Nephron progenitor cell (in vitro differentiated cells): ENCODE measurements at regions not wholly inside any gene's neighbourhood (a gene's known extent, or its start where the extent isn't known, plus 50 kb on each side); places are given as distances from the start of the nearest gene placed in this dataset.

Source experiments
- DNase-seq: peaks from one replicate; pipeline ENCODE4 v3.0.0; 2021
- H3K27ac Mint-ChIP-seq: 2 replicates; pipeline ENCODE4 v1.8.0; 2021; ENCODE audit warnings: mild to moderate bottlenecking, moderate library complexity, mixed read lengths
- H3K27me3 Mint-ChIP-seq: 2 replicates; pipeline ENCODE4 v1.8.0; 2021; ENCODE audit warnings: mild to moderate bottlenecking, low read depth, mixed read lengths; ENCODE audit not compliant: poor library complexity
- H3K36me3 Mint-ChIP-seq: 2 replicates; pipeline ENCODE4 v1.8.0; 2021; ENCODE audit warnings: low read depth, mixed read lengths
- H3K4me1 Mint-ChIP-seq: 2 replicates; pipeline ENCODE4 v1.8.0; 2021; ENCODE audit warnings: mixed read lengths
- H3K4me3 Mint-ChIP-seq: 2 replicates; pipeline ENCODE4 v1.8.0; 2021; ENCODE audit warnings: mild to moderate bottlenecking, moderate library complexity, mixed read lengths
- H3K9me3 Mint-ChIP-seq: 2 replicates; pipeline ENCODE4 v1.8.0; 2021; ENCODE audit warnings: mild to moderate bottlenecking, moderate library complexity, mixed read lengths
- TF ChIP-seq, protein P1 (sequence below): fragments of 200-600 bp; sonication (generic); IDR thresholded peaks from 2 replicates; pipeline ENCODE4 v1.5.0; 2021; ENCODE audit warnings: antibody characterized with exemption

DNA sequence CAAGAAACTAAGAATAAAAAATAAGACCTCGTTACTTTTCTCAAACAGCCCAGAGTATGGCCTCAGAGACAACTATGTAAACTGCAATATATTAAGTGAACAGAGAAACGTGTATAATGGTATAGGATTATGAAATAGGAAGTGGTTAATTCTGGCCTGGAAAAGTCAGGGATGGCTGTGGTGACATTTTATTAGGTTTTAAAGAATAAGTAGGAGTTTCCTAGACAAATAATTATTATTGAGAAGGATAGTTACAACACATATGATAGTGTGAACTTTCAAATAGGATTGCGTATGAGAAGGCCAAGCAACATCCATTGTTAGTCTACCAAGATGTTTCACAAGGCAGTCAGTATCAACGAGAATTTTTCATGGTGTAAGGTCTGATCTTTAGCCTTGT lies 244.1 kb downstream of the LPIN1 start:
- TF ChIP-seq, protein P1, sequence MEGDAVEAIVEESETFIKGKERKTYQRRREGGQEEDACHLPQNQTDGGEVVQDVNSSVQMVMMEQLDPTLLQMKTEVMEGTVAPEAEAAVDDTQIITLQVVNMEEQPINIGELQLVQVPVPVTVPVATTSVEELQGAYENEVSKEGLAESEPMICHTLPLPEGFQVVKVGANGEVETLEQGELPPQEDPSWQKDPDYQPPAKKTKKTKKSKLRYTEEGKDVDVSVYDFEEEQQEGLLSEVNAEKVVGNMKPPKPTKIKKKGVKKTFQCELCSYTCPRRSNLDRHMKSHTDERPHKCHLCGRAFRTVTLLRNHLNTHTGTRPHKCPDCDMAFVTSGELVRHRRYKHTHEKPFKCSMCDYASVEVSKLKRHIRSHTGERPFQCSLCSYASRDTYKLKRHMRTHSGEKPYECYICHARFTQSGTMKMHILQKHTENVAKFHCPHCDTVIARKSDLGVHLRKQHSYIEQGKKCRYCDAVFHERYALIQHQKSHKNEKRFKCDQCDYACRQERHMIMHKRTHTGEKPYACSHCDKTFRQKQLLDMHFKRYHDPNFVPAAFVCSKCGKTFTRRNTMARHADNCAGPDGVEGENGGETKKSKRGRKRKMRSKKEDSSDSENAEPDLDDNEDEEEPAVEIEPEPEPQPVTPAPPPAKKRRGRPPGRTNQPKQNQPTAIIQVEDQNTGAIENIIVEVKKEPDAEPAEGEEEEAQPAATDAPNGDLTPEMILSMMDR: no peak

DNA sequence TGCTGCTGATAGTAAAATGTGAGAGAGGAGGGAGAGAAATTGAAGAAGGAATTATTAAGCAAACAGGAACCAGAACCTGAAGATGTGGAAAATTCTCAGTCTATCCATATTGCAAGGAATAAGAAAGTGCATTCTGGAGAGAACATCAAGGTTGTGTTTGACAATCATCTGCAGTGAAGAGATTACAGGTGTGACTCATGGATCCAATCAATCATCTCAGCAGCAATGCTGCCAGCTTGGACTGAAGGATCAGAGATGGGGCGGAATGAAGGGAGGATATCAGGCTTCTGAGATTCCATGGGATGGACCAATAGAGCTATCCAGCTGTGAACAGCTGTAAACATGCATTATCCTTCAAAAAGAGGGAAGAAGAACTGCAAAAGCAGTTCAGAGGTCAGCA lies 247.3 kb downstream of the LPIN1 start:
- no peak for DNase-seq
- H3K9me3 Mint-ChIP-seq: peaks cover 17% of the 10 kb centered on the region
- H3K4me1 Mint-ChIP-seq: no peaks in the 10 kb centered on the region
- TF ChIP-seq, protein P1: no peak
- no peaks in the 10 kb centered on the region for H3K36me3 Mint-ChIP-seq
- H3K4me3 Mint-ChIP-seq: no peak overlapping the region
- no peaks in the 10 kb centered on the region for H3K27me3 Mint-ChIP-seq
- no peak overlapping the region for H3K27ac Mint-ChIP-seq

More for the DNA sequence above, 244.1 kb downstream of the LPIN1 start:
- peaks cover 10% of the 10 kb centered on the region for H3K27me3 Mint-ChIP-seq
- H3K4me1 Mint-ChIP-seq: peaks cover 6% of the 10 kb centered on the region
- no peak overlapping the region for H3K4me3 Mint-ChIP-seq
- H3K27ac Mint-ChIP-seq: no peak overlapping the region
- no peak for DNase-seq
- H3K36me3 Mint-ChIP-seq: no peaks in the 10 kb centered on the region
- H3K9me3 Mint-ChIP-seq: peaks cover 16% of the 10 kb centered on the region

DNA sequence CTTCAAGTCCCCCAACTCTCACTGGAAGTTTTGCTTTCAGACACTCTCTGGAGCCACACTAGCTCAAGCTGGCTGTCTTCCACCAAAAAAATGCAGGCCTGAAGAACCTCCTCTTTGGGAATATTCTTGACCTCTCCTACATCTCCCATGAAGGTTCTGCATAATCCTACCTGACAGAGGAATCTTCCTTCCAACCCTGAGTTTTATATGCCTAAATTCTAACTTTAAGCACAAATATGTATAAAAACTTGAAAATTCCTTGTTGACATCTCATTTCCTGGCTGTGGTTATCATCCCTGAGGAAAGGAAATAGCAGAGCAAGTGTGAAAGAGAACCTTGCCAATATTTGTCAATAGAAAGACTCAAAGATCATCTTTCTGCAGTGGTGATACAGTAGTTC lies 249.0 kb downstream of the LPIN1 start:
- Mint-ChIP-seq H3K4me1 (no peaks in the 10 kb centered on the region), H3K27me3 (no peaks in the 10 kb centered on the region), H3K4me3 (no peak overlapping the region), H3K36me3 (no peaks in the 10 kb centered on the region), H3K9me3 (peaks cover 17% of the 10 kb centered on the region), H3K27ac (no peak overlapping the region)
- DNase-seq: no peak
- TF ChIP-seq, protein P1: no peak

DNA sequence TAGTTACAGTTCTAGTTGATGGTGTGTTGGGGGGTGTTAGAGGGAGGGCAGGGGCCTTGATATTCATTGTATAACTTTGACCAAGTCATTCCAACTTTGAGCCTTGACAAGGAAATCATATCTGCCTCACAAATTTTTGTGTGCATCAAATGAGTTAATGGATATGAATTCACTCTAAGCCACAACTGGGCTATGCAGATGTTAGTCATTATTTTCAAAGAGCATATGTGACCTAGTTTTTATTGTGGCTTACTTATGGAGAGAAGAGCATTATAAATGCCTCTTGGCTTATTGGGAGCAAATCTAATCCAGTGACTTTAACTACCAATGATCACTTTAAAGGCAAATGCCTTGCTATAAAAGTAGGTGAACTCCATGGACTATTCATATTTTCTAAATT lies 250.2 kb downstream of the LPIN1 start:
- no peak for DNase-seq
- Mint-ChIP-seq H3K9me3 (peaks cover 17% of the 10 kb centered on the region), H3K27ac (no peak overlapping the region), H3K4me3 (no peak overlapping the region), H3K4me1 (no peaks in the 10 kb centered on the region), H3K36me3 (no peaks in the 10 kb centered on the region), H3K27me3 (no peaks in the 10 kb centered on the region)
- TF ChIP-seq, protein P1: no peak

DNA sequence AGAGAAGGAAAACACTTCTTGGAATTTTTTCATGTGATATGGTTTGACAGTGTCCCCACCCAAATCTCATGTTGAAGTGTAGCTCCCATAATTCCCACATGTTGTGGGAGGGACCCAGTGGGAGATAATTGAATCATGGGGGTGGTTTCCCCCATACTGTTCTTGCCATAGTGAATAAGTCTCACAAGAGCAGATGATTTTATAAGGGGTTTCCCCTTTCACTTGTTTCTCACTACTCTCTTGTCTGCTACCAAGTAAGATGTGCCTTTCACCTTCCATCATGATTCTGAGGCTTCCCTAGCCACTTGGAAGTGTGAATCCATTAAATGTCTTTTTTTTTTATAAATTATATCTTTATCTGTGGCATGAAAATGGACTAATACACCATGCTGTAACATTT lies 250.7 kb downstream of the LPIN1 start:
- no peak overlapping the region for H3K27ac Mint-ChIP-seq
- no peak overlapping the region for H3K4me3 Mint-ChIP-seq
- peaks cover 17% of the 10 kb centered on the region for H3K9me3 Mint-ChIP-seq
- no peaks in the 10 kb centered on the region for H3K4me1 Mint-ChIP-seq
- TF ChIP-seq, protein P1: no peak
- H3K36me3 Mint-ChIP-seq: no peaks in the 10 kb centered on the region
- H3K27me3 Mint-ChIP-seq: no peaks in the 10 kb centered on the region
- DNase-seq: no peak

DNA sequence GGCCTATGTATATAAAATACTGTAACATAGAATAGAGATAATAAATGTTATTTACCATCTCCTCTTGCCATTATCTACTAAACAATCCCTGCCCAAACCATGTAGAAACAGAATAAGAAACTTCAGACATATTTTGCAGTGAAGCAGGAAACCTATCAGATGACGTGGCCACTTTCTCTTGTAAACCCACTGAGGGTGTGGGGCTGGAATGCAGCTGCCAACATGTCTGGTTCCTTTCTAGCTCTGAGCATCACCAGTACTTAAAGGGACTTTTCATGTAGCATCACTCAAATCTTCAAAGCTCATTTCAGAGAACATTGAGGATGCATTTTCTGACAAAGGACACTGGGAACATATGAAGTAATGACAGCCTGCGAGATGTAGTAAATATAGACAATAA lies 251.8 kb downstream of the LPIN1 start:
- Mint-ChIP-seq H3K9me3 (peaks cover 17% of the 10 kb centered on the region), H3K4me1 (no peaks in the 10 kb centered on the region), H3K27ac (no peak overlapping the region), H3K4me3 (no peak overlapping the region), H3K36me3 (no peaks in the 10 kb centered on the region), H3K27me3 (no peaks in the 10 kb centered on the region)
- TF ChIP-seq, protein P1: no peak
- no peak for DNase-seq
